ENCODE measurements at regions not wholly inside any gene's neighbourhood (a gene's known extent, or its start where the extent isn't known, plus 50 kb on each side); places are given as distances from the start of the nearest gene placed in this dataset.

- Histone ChIP-seq H3K9me3 (ENCODE audit: low read depth) (peaks cover 5% of the 10 kb centered on the region), H3K79me2 (no peaks in the 10 kb centered on the region), H4K20me1 (ENCODE audit: insufficient read depth, poor library complexity, severe bottlenecking) (no peaks in the 10 kb centered on the region), H3K4me3 (no peak overlapping the region), H3K4me1 (ENCODE audit: insufficient read depth) (no peaks in the 10 kb centered on the region), H3K27ac (no peak overlapping the region), H3K27me3 (no peaks in the 10 kb centered on the region), H3K9me2 (replicated peaks; ENCODE audit: insufficient read depth) (no peaks in the 10 kb centered on the region), H3K36me3 (replicated peaks; ENCODE audit: insufficient read depth, low read depth) (no peaks in the 10 kb centered on the region), H3K4me2 (no peak overlapping the region), H2AFZ (no peak overlapping the region)
- no peak for DNase-seq (ENCODE audit: low spot score)
- TF ChIP-seq CTCF (IDR thresholded peaks at IDR 0.05; ENCODE audit: poor library complexity), result no peak
- TF ChIP-seq EZH2phosphoT487 (IDR thresholded peaks at IDR 0.05; ENCODE audit: low read depth, severe bottlenecking, unreplicated experiment), result no peak
- no peak for TF ChIP-seq EZH2 (IDR thresholded peaks at IDR 0.05; ENCODE audit: borderline replicate concordance)
Measured at GRCh38 chr2:72048881-72049477, 98.7 kb downstream of the CYP26B1 start.

- DNase-seq (ENCODE audit: low spot score), result no peak
- Histone ChIP-seq H4K20me1 (ENCODE audit: insufficient read depth, poor library complexity, severe bottlenecking) (no peaks in the 10 kb centered on the region), H3K4me1 (ENCODE audit: insufficient read depth) (no peaks in the 10 kb centered on the region), H3K9me2 (replicated peaks; ENCODE audit: insufficient read depth) (no peaks in the 10 kb centered on the region), H3K79me2 (no peaks in the 10 kb centered on the region), H3K9me3 (ENCODE audit: low read depth) (peaks cover 5% of the 10 kb centered on the region), H2AFZ (no peak overlapping the region), H3K4me2 (no peak overlapping the region), H3K27me3 (no peaks in the 10 kb centered on the region), H3K27ac (no peak overlapping the region), H3K4me3 (no peak overlapping the region), H3K36me3 (replicated peaks; ENCODE audit: insufficient read depth, low read depth) (no peaks in the 10 kb centered on the region)
- no peak for TF ChIP-seq EZH2phosphoT487 (IDR thresholded peaks at IDR 0.05; ENCODE audit: low read depth, severe bottlenecking, unreplicated experiment)
- TF ChIP-seq CTCF (IDR thresholded peaks at IDR 0.05; ENCODE audit: poor library complexity), result no peak
- TF ChIP-seq EZH2 (IDR thresholded peaks at IDR 0.05; ENCODE audit: borderline replicate concordance), result no peak
Measured at GRCh38 chr2:72043985-72044384, 103.7 kb downstream of the CYP26B1 start.

GRCh38 chr2:72041638-72042111 lies 106.0 kb downstream of the CYP26B1 start:
- Histone ChIP-seq H3K9me3 (ENCODE audit: low read depth) (peaks cover 5% of the 10 kb centered on the region), H3K27ac (no peak overlapping the region), H3K79me2 (no peaks in the 10 kb centered on the region), H2AFZ (no peak overlapping the region), H4K20me1 (ENCODE audit: insufficient read depth, poor library complexity, severe bottlenecking) (no peaks in the 10 kb centered on the region), H3K36me3 (replicated peaks; ENCODE audit: insufficient read depth, low read depth) (no peaks in the 10 kb centered on the region), H3K4me2 (no peak overlapping the region), H3K27me3 (no peaks in the 10 kb centered on the region), H3K4me1 (ENCODE audit: insufficient read depth) (no peaks in the 10 kb centered on the region), H3K9me2 (replicated peaks; ENCODE audit: insufficient read depth) (no peaks in the 10 kb centered on the region), H3K4me3 (no peak overlapping the region)
- no peak for DNase-seq (ENCODE audit: low spot score)
- no peak for TF ChIP-seq EZH2 (IDR thresholded peaks at IDR 0.05; ENCODE audit: borderline replicate concordance)
- TF ChIP-seq CTCF (IDR thresholded peaks at IDR 0.05; ENCODE audit: poor library complexity), result no peak
- TF ChIP-seq EZH2phosphoT487 (IDR thresholded peaks at IDR 0.05; ENCODE audit: low read depth, severe bottlenecking, unreplicated experiment), result no peak
- 88% methylated on average over 5 of the region's 5 CpGs for WGBS (ENCODE audit: low lambda C conversion rate, missing lambda C conversion rate)

Data from hepatocyte (in vitro differentiated cells).